ENCODE measurements at regions not wholly inside any gene's neighbourhood (a gene's known extent, or its start where the extent isn't known, plus 50 kb on each side); places are given as distances from the start of the nearest gene placed in this dataset.

DNA sequence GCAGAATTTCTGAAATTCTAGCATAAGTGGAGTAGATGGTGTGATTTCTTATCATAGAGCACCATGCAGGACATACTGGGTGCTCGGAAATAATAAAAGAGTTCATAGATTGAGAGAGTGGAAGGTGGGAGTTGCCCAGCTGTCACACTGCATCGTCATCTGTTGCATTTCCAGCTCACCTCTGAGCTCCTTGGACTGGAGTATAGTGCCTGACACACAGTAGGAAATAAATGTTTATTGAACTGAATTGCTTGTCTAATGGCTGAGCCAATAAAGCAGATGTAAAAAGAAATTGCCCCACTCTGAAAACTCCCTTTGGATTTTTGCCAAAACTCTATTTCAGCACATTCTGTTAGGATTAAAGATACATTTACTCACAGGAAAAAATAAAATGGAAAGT is 108.9 kb upstream of the UBE2E1 start:
- TF ChIP-seq, protein P1, sequence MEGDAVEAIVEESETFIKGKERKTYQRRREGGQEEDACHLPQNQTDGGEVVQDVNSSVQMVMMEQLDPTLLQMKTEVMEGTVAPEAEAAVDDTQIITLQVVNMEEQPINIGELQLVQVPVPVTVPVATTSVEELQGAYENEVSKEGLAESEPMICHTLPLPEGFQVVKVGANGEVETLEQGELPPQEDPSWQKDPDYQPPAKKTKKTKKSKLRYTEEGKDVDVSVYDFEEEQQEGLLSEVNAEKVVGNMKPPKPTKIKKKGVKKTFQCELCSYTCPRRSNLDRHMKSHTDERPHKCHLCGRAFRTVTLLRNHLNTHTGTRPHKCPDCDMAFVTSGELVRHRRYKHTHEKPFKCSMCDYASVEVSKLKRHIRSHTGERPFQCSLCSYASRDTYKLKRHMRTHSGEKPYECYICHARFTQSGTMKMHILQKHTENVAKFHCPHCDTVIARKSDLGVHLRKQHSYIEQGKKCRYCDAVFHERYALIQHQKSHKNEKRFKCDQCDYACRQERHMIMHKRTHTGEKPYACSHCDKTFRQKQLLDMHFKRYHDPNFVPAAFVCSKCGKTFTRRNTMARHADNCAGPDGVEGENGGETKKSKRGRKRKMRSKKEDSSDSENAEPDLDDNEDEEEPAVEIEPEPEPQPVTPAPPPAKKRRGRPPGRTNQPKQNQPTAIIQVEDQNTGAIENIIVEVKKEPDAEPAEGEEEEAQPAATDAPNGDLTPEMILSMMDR (IDR thresholded peaks at IDR 0.05; ENCODE audit: low read depth, low read length, missing input control), result no peak
- TF ChIP-seq, protein P2, sequence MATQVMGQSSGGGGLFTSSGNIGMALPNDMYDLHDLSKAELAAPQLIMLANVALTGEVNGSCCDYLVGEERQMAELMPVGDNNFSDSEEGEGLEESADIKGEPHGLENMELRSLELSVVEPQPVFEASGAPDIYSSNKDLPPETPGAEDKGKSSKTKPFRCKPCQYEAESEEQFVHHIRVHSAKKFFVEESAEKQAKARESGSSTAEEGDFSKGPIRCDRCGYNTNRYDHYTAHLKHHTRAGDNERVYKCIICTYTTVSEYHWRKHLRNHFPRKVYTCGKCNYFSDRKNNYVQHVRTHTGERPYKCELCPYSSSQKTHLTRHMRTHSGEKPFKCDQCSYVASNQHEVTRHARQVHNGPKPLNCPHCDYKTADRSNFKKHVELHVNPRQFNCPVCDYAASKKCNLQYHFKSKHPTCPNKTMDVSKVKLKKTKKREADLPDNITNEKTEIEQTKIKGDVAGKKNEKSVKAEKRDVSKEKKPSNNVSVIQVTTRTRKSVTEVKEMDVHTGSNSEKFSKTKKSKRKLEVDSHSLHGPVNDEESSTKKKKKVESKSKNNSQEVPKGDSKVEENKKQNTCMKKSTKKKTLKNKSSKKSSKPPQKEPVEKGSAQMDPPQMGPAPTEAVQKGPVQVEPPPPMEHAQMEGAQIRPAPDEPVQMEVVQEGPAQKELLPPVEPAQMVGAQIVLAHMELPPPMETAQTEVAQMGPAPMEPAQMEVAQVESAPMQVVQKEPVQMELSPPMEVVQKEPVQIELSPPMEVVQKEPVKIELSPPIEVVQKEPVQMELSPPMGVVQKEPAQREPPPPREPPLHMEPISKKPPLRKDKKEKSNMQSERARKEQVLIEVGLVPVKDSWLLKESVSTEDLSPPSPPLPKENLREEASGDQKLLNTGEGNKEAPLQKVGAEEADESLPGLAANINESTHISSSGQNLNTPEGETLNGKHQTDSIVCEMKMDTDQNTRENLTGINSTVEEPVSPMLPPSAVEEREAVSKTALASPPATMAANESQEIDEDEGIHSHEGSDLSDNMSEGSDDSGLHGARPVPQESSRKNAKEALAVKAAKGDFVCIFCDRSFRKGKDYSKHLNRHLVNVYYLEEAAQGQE (IDR thresholded peaks at IDR 0.05), result no peak
- TF ChIP-seq HNF4G (IDR thresholded peaks at IDR 0.05), result no peak
- no peak for TF ChIP-seq RAD21 (IDR thresholded peaks at IDR 0.05)

All from liver (tissue), 3 donors.